Lower leg skin (tissue), 4 donors: ENCODE measurements at regions not wholly inside any gene's neighbourhood (a gene's known extent, or its start where the extent isn't known, plus 50 kb on each side); places are given as distances from the start of the nearest gene placed in this dataset.
A peak's percentile ranks its signal among the peaks of the same experiment; 100 is the strongest.

ENCODE experiments used
- DNase-seq, 2 donors: peaks; one replicate each; pipeline ENCODE4 v3.0.0-alpha.2; 2019; ENCODE audit warnings: low spot score in 2 of 2
- H3K4me3 ChIP-seq: fragments of 200-600 bp; sonication (generic); 2 replicates; pipeline ENCODE4 v1.5.1; 2017; ENCODE audit warnings: mild to moderate bottlenecking, low read depth; ENCODE audit not compliant: poor library complexity, severe bottlenecking
- POLR2A ChIP-seq, 2 donors: fragments of 450-650 bp; IDR thresholded peaks; one replicate each; pipeline ENCODE4 v1.6.1; 2016 to 2017; ENCODE audit warnings: antibody characterized with exemption in 2 of 2, mild to moderate bottlenecking in 1 of 2, moderate library complexity in 1 of 2
- WGBS, 2 donors: methylation state at CpG; one replicate each; pipeline ENCODE4 v1.1.5; 2018; 5-methylcytosine and 5-hydroxymethylcytosine counted together
- intact Hi-C: fragments of 100-400 bp; cut with DNase I; formaldehyde crosslinking; loops from one replicate; pipeline ENCODE4 v1.15.0; 2023; ENCODE audit warnings: low total_unique reads
- TF ChIP-seq, protein P1 (sequence below), 3 donors: fragments of 450-650 bp; IDR thresholded peaks; one replicate each; pipeline ENCODE4 v1.5.1; 2016; ENCODE audit warnings: antibody characterized with exemption in 3 of 3, mild to moderate bottlenecking in 3 of 3, moderate library complexity in 2 of 3

DNA sequence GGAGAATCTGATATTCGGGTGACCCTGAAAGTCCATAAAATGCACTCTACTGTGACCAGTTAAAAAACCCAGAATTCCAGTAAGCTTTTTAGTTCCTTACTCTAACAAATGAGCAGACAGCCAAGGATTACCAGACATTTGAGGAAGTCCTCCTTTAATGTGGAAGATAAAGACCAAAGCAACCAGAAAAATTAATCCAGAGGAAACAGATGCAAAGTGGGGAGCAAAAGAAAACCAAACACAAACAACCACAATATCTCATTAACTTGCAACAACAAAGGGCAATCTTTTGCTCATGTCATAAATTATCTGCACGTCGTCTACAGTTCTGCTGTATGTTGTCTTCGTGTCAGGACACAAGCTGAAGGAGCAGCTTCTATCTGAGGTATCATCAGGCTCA is 164.4 kb downstream of the PJA1 start:
- TF ChIP-seq POLR2A (IDR thresholded peaks at IDR 0.05): no peak
- TF ChIP-seq, protein P1, sequence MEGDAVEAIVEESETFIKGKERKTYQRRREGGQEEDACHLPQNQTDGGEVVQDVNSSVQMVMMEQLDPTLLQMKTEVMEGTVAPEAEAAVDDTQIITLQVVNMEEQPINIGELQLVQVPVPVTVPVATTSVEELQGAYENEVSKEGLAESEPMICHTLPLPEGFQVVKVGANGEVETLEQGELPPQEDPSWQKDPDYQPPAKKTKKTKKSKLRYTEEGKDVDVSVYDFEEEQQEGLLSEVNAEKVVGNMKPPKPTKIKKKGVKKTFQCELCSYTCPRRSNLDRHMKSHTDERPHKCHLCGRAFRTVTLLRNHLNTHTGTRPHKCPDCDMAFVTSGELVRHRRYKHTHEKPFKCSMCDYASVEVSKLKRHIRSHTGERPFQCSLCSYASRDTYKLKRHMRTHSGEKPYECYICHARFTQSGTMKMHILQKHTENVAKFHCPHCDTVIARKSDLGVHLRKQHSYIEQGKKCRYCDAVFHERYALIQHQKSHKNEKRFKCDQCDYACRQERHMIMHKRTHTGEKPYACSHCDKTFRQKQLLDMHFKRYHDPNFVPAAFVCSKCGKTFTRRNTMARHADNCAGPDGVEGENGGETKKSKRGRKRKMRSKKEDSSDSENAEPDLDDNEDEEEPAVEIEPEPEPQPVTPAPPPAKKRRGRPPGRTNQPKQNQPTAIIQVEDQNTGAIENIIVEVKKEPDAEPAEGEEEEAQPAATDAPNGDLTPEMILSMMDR (IDR thresholded peaks at IDR 0.05): no peak
- 73 to 80% methylated on average over 4 of the region's 4 CpGs for WGBS, 2 donors
- no peak for DNase-seq
- no peak overlapping the region for H3K4me3 ChIP-seq
- intact Hi-C loops: no loop called here

DNA sequence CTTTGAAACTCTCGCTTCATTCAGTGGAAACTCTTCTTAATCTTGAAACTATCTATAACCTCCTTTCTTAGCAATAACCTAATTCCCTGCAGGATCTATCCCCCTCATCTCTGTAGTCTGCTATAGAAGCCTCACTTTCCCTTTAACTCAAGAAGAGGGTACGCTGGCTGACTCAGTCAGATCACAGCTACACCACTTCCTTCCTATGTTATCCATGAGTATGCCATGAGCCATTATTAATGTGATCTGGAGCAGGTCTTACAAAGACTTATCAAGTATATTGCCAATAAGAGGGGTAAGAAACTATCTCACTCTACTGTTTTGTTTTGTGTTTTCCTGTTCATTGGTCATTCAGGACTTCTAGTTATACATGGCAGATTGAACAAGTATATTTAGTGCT is 165.3 kb downstream of the PJA1 start:
- 68 to 91% methylated on average over 2 of the region's 2 CpGs for WGBS, 2 donors
- no peak for DNase-seq
- TF ChIP-seq POLR2A (IDR thresholded peaks at IDR 0.05): no peak
- TF ChIP-seq, protein P1 (IDR thresholded peaks at IDR 0.05): no peak
- intact Hi-C loops: no loop called here
- no peak overlapping the region for H3K4me3 ChIP-seq

DNA sequence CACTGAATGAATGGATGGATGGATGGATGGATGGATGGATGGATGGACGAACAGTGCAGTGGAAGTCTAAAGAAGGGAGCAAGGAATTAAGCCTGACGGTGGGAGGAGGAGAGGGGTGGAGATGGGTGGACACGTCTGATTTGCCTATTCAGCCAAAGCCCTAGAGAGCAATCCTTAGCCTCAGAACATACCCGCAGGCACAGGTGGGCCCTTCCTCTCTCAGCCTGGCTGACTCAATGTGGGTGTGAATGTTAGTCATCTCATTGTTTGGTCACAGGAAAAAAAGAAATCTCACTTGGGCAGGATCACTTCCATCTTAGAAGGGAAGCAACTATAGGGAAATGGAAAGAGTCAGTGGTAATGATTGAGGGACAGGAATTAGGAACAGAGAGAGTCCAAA is 165.9 kb downstream of the PJA1 start:
- WGBS, 2 donors: 34 to 57% methylated on average over 4 of the region's 4 CpGs
- DNase-seq: peak in 1 of 2 donors; percentile 67
- H3K4me3 ChIP-seq: no peak overlapping the region
- intact Hi-C loops: no loop called here
- TF ChIP-seq, protein P1 (IDR thresholded peaks at IDR 0.05): no peak
- TF ChIP-seq POLR2A (IDR thresholded peaks at IDR 0.05): no peak

DNA sequence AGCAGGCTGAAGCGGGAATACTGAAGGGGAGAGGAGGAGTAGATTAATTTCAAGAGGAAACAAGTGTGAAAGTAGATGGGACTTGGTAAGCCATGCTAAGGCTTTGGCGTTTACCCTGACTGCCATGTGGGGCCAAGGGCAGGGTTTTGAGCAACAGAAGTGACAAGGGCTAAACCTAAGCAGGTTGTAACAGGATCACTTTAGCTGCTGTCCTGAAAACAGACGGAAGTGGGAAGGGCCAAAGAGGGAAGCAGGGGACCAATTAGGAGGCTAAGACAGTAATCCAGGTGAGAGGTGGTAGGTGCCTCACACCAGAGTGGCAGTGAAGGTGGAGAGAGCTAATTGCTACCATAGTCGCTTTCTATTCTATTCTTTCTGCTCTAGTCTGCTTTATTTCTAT is 166.5 kb downstream of the PJA1 start:
- WGBS, 2 donors: 55 to 62% methylated on average over 4 of the region's 4 CpGs
- no peak overlapping the region for H3K4me3 ChIP-seq
- intact Hi-C loops: no loop called here
- DNase-seq: peak in 1 of 2 donors; percentile 49
- TF ChIP-seq, protein P1 (IDR thresholded peaks at IDR 0.05): no peak
- no peak for TF ChIP-seq POLR2A (IDR thresholded peaks at IDR 0.05)

DNA sequence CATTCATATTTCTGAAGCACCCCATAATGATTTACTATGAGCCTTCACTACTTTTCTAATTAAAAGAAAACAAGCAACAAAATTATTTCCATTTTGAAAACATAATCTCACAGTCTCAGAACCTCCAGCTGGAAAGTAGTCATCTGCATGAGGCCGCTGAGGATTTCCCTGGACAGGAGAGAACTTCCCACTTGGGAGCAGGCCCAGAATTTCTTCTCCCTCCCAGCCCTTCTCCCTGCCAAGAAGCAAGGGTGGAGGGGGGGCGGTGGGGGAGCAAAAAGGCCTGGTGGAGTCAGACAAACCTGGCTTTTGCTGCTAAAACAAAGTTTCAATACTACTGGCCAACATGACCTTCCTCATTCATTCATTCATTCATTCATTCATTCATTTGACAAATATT is 167.3 kb downstream of the PJA1 start:
- H3K4me3 ChIP-seq: no peak overlapping the region
- intact Hi-C loops: no loop called here
- TF ChIP-seq, protein P1 (IDR thresholded peaks at IDR 0.05): no peak
- TF ChIP-seq POLR2A (IDR thresholded peaks at IDR 0.05): no peak
- 8 to 25% methylated on average over 2 of the region's 2 CpGs for WGBS, 2 donors
- DNase-seq: peak in 1 of 2 donors; percentile 79

DNA sequence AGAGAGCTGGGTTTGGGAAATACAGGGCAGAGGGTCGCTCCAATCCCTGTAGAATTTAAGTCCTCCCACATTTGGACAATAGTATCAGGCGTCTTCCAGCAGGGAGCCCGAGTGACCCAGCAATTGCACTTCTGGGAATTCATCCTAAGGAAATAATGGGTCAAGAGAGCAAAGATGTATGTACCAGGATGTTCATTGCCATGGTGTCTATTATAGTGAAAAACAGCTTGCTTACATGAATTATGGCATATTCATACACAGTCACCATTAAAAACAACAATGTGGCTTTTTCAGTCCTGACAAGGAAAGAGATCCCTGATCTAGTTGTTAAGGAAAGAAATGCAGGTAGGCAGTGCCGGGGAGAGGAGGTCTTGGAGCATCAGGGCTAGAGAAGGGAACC is 167.7 kb downstream of the PJA1 start:
- TF ChIP-seq, protein P1 (IDR thresholded peaks at IDR 0.05): no peak
- no peak for TF ChIP-seq POLR2A (IDR thresholded peaks at IDR 0.05)
- DNase-seq: peak in 1 of 2 donors; percentile 12
- intact Hi-C loops: no loop called here
- WGBS, 2 donors: 53 to 76% methylated on average over 4 of the region's 4 CpGs
- H3K4me3 ChIP-seq: no peak overlapping the region
